GM06990 (cell line): ENCODE measurements at regions not wholly inside any gene's neighbourhood (a gene's known extent, or its start where the extent isn't known, plus 50 kb on each side); places are given as distances from the start of the nearest gene placed in this dataset.

Source experiments
- DNase-seq: peaks from one replicate; pipeline ENCODE4 v3.0.0-alpha.2; 2011; ENCODE audit not compliant: insufficient read length; ENCODE audit errors: extremely low read depth
- H3K27me3 ChIP-seq: replicated peaks from 2 replicates; pipeline ENCODE4 v1.6.0; 2011; ENCODE audit warnings: low read length; ENCODE audit not compliant: control insufficient read depth, insufficient read depth
- H3K36me3 ChIP-seq: 2 replicates; pipeline ENCODE4 v1.5.1; 2011; ENCODE audit warnings: low read length; ENCODE audit not compliant: control insufficient read depth, insufficient read depth
- H3K4me3 ChIP-seq: replicated peaks from 2 replicates; pipeline ENCODE4 v1.5.1; 2011; ENCODE audit warnings: low read depth, mild to moderate bottlenecking, control low read depth, low read length
- CTCF ChIP-seq: IDR thresholded peaks from 2 replicates; pipeline ENCODE4 v1.5.1; 2011; ENCODE audit warnings: low read length, control low read depth, mild to moderate bottlenecking, inconsistent platforms; ENCODE audit not compliant: insufficient read depth, poor library complexity, severe bottlenecking

DNA sequence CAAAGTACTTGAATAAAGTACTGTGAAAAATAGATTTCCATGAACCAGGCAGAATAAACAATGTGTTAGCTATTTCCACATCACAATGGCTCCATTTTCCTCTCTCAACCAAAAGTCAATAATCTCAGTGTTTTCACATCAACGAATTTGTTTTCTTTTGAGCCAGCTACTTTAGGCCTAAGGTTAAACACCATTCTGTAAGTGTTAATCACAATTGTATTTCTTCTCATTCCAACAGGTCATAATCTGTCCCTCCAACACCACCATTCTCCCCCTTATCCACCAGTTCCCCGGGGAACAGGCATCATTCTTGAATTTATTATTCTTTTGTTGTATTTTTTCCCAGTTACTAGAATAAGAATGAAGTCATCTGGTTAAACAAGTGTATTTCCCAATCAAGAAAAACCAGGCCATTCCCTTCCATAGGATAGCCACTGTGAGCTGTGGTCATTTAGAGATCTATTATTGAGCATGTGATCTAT is 66.2 kb upstream of the PALMD start:
- H3K36me3 ChIP-seq: no peaks in the 10 kb centered on the region
- H3K27me3 ChIP-seq: no peaks in the 10 kb centered on the region

DNA sequence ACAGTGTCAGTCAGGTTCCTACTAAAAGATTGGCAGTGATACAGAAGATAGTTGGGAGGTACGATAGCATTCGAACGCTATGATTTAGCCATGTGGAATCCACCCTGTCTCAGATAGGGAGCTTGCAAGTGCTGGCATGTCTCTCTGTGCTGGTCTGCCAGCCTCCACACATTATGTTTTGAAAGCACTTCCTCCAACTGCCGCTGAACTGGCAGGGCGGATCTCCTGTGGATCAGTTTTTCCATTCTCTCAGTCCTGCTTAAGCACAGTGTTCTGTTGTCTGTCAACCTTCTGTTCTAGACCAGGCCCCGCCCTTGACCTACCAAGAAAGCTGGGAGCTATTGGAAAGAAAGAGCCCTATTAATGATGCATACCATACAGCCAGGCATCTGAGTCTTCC is 65.5 kb upstream of the PALMD start:
- Histone ChIP-seq H3K36me3 (no peaks in the 10 kb centered on the region), H3K27me3 (no peaks in the 10 kb centered on the region), H3K4me3 (no peak overlapping the region)
- no peak for DNase-seq
- no peak for TF ChIP-seq CTCF

More for the DNA sequence above, 66.2 kb upstream of the PALMD start:
- H3K4me3 ChIP-seq: no peak overlapping the region
- TF ChIP-seq CTCF: no peak
- DNase-seq: no peak

- no peak for TF ChIP-seq CTCF
- Histone ChIP-seq H3K4me3 (no peak overlapping the region), H3K36me3 (no peaks in the 10 kb centered on the region), H3K27me3 (no peaks in the 10 kb centered on the region)
- DNase-seq: no peak
These were observed 58.9 kb upstream of the PALMD start for GRCh38 chr1:99587008-99587407.

DNA sequence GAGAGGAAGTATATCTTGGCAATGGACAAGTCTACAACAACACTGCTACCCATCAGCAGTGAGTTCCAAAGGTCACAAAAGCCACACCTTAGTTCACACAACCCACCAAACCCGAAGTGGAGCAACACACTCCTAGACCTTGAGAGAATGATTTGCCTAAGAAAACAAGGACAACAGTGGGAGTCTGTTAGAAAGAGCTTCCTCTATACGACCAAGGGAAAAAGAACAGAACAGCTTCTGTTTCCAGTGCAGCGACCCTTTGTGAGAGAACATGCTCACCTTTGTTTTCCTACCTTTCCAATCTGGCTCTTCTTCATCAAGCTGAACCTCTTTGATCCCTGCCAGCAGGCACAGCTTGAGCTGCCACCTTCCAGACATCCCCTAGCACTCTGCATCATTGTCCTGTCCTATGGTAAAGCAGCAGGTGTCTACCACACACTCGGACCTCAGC is 56.7 kb upstream of the PALMD start:
- Histone ChIP-seq H3K36me3 (no peaks in the 10 kb centered on the region), H3K4me3 (no peak overlapping the region), H3K27me3 (no peaks in the 10 kb centered on the region)
- no peak for DNase-seq
- TF ChIP-seq CTCF: no peak

DNA sequence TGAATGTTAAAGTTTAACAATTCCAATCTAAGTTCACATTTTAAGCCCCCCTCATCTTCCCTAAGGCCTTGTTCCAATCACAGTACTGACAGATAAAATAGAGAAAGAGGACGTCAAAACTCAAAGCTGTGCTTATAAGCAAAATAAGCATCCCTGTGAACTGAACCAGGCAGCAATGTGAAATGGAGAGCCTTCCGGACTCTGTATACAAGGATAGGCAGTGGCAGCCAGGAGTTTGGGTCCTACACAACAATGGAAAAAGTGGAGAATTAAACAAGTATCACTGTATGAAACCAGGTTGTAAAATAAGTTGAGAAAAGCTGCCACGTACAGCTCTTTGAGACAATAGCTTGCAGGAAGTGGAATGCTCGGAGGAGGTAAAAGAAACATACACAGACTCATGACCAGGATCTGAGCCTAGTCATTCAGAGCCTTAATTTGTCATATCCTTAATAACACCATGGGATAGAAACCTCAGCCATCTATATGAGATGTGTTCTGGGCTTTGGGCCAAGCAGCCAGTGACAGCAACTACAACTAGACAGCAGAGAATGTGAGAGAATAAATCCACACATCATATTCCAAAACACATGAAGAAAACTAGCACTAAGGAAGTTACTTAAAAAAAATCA is 55.2 kb upstream of the PALMD start:
- DNase-seq: no peak
- no peak for TF ChIP-seq CTCF
- Histone ChIP-seq H3K27me3 (no peaks in the 10 kb centered on the region), H3K36me3 (no peaks in the 10 kb centered on the region), H3K4me3 (no peak overlapping the region)

DNA sequence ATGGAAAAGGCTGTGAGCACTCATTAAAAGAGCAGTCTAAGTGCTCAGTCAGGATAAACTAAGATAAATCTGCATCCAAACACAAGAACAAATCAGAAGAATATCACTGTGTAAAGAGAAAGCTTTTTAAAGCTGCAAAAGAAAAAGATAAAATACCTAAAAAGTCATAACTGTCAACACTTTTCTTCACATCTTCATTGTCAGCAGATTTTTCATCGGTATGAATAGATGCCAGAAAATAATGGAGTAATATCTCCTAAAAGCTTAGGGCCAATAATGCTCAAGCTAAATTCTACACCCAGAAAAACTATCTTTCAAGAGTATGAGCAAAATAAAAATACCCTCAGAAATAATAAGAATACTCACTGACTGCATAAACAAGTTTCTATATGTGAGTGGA is 54.0 kb upstream of the PALMD start:
- no peaks in the 10 kb centered on the region for H3K27me3 ChIP-seq
- no peaks in the 10 kb centered on the region for H3K36me3 ChIP-seq
- TF ChIP-seq CTCF: no peak
- no peak for DNase-seq
- H3K4me3 ChIP-seq: no peak overlapping the region
